H1 (cell line): ENCODE measurements at regions not wholly inside any gene's neighbourhood (a gene's known extent, or its start where the extent isn't known, plus 50 kb on each side); places are given as distances from the start of the nearest gene placed in this dataset.

Experiments
- CTCF ChIA-PET: fragments of 300-600 bp; sonication (Branson Sonifier 250); formaldehyde crosslinking; loops from one replicate; lab custom pipeline; 2021; ENCODE audit not compliant: partially characterized antibody; lab: Charles Lee
- POLR2A ChIA-PET: fragments of 300-600 bp; sonication (Branson Sonifier 250); formaldehyde crosslinking; loops from one replicate; lab custom pipeline; 2021; ENCODE audit warnings: inconsistent platforms; ENCODE audit not compliant: partially characterized antibody; lab: Charles Lee
- DNase-seq, 2 experiments: peaks; one replicate each; pipeline versions ENCODE4 v3.0.0 to v3.0.0-alpha.2; 2010 to 2022; ENCODE audit warnings: low spot score in 2 of 2, low read depth in 1 of 2, mixed read lengths in 1 of 2
- FAIRE-seq: peaks from 2 replicates; lab custom pipeline; 2011; peaks lifted over from hg19 to GRCh38; lab: Jason Lieb, UNC
- H2AFZ ChIP-seq: 2 replicates; pipeline ENCODE4 v1.8.1; 2012; ENCODE audit warnings: low read length, inconsistent platforms
- H2AK5ac ChIP-seq: 2 replicates; pipeline ENCODE4 v1.6.1; 2013; ENCODE audit warnings: low read depth, low read length
- H2BK120ac ChIP-seq: replicated peaks from 2 replicates; pipeline ENCODE3; 2013; ENCODE audit warnings: low read depth, low read length, inconsistent platforms
- H2BK12ac ChIP-seq: 2 replicates; pipeline ENCODE4 v1.6.1; 2013; ENCODE audit warnings: low read depth, low read length
- H2BK15ac ChIP-seq: 2 replicates; pipeline ENCODE4 v1.6.1; 2013; ENCODE audit warnings: low read length
- H2BK20ac ChIP-seq: 2 replicates; pipeline ENCODE4 v1.6.1; 2013; ENCODE audit warnings: low read length
- H2BK5ac ChIP-seq: 2 replicates; pipeline ENCODE4 v1.6.1; 2013; ENCODE audit warnings: low read depth, low read length
- H3K14ac ChIP-seq: 2 replicates; pipeline ENCODE4 v1.6.1; 2013; ENCODE audit warnings: inconsistent platforms; ENCODE audit not compliant: insufficient read length
- H3K18ac ChIP-seq: 2 replicates; pipeline ENCODE4 v1.6.1; 2013; ENCODE audit warnings: low read length; ENCODE audit errors: extremely low read depth
- H3K23ac ChIP-seq: 2 replicates; pipeline ENCODE4 v1.6.1; 2013; ENCODE audit warnings: inconsistent platforms; ENCODE audit not compliant: insufficient read length
- H3K23me2 ChIP-seq: 2 replicates; pipeline ENCODE4 v1.6.1; 2013; ENCODE audit warnings: low read depth, low read length
- H3K27ac ChIP-seq: 2 replicates; pipeline ENCODE4 v1.6.1; 2011; ENCODE audit warnings: low read depth, low read length, inconsistent platforms
- H3K27me3 ChIP-seq, 4 experiments: replicated peaks in 1 of 4; 1 replicate in 1 of 4; 2 replicates in 3 of 4; pipeline versions ENCODE4 v1.6.1 to v1.8.1; 2011 to 2013; ENCODE audit warnings: low read length in 3 of 4, mild to moderate bottlenecking in 3 of 4, inconsistent platforms in 2 of 4, mixed read lengths in 2 of 4, moderate library complexity in 1 of 4; ENCODE audit not compliant: control insufficient read depth in 3 of 4, insufficient read depth in 3 of 4; ENCODE audit errors: extremely low read depth in 1 of 4
- H3K36me3 ChIP-seq, 4 experiments: 2 replicates each; pipeline versions ENCODE4 v1.6.1 to v1.8.1; 2011 to 2013; ENCODE audit warnings: mild to moderate bottlenecking in 4 of 4, low read length in 3 of 4, moderate library complexity in 2 of 4, control low read depth in 1 of 4, inconsistent platforms in 1 of 4; ENCODE audit not compliant: insufficient read depth in 4 of 4, control insufficient read depth in 2 of 4
- H3K4ac ChIP-seq: replicated peaks from 2 replicates; pipeline ENCODE3; 2013; ENCODE audit warnings: low read length, low read depth, mixed read lengths, inconsistent platforms; ENCODE audit not compliant: insufficient read length
- H3K4me1 ChIP-seq, 4 experiments: replicated peaks in 1 of 4; 1 replicate in 1 of 4; 2 replicates in 3 of 4; pipeline versions ENCODE4 v1.6.1 to v1.8.1; 2011 to 2013; ENCODE audit warnings: low read length in 3 of 4, inconsistent platforms in 2 of 4, mixed read lengths in 1 of 4; ENCODE audit not compliant: insufficient read depth in 4 of 4, control insufficient read depth in 3 of 4
- H3K4me2 ChIP-seq, 2 experiments: 2 replicates each; pipeline versions ENCODE4 v1.6.1 to v1.8.1; 2011 to 2013; ENCODE audit warnings: low read depth in 2 of 2, low read length in 2 of 2, control low read depth in 1 of 2, inconsistent platforms in 1 of 2, mild to moderate bottlenecking in 1 of 2; ENCODE audit not compliant: insufficient read depth in 1 of 2
- H3K4me3 ChIP-seq, 4 experiments: fragments of 200-600, 300-600 bp in 1 of 4; sonication (generic), shearing (Covaris generic), sonication (Bioruptor Twin) in 1 of 4; 2 replicates each; pipeline versions ENCODE4 v1.5.1 to v1.8.1; 2011 to 2016; ENCODE audit warnings: low read length in 4 of 4, low read depth in 3 of 4, control low read depth in 2 of 4, inconsistent platforms in 2 of 4, mild to moderate bottlenecking in 2 of 4, mixed read lengths in 1 of 4, moderate library complexity in 1 of 4; ENCODE audit not compliant: insufficient read depth in 2 of 4; ENCODE audit errors: extremely low read depth in 1 of 4
- H3K56ac ChIP-seq: replicated peaks from 2 replicates; pipeline ENCODE3; 2013; ENCODE audit warnings: low read depth, mild to moderate bottlenecking, mixed read lengths, low read length, inconsistent platforms; ENCODE audit not compliant: insufficient read length
- H3K79me1 ChIP-seq: 2 replicates; pipeline ENCODE4 v1.6.1; 2013; ENCODE audit warnings: low read depth, low read length, control low read depth
- H3K79me2 ChIP-seq, 2 experiments: 2 replicates each; pipeline versions ENCODE4 v1.6.1 to v1.8.1; 2012 to 2013; ENCODE audit warnings: low read length in 2 of 2, mild to moderate bottlenecking in 2 of 2, inconsistent platforms in 1 of 2; ENCODE audit not compliant: insufficient read depth in 2 of 2, control insufficient read depth in 1 of 2
- H3K9ac ChIP-seq, 4 experiments: replicated peaks in 1 of 4; 1 replicate in 1 of 4; 2 replicates in 3 of 4; pipeline versions ENCODE4 v1.6.1 to v1.8.1; 2011 to 2013; ENCODE audit warnings: low read depth in 3 of 4, low read length in 3 of 4, control low read depth in 2 of 4, mild to moderate bottlenecking in 2 of 4, moderate library complexity in 2 of 4, inconsistent platforms in 1 of 4; ENCODE audit errors: extremely low read depth in 1 of 4
- H3K9me3 ChIP-seq, 2 experiments: 2 replicates each; pipeline versions ENCODE4 v1.6.1 to v1.8.1; 2012 to 2013; ENCODE audit warnings: mild to moderate bottlenecking in 2 of 2, moderate library complexity in 2 of 2, control low read depth in 1 of 2, inconsistent platforms in 1 of 2, low read depth in 1 of 2, low read length in 1 of 2, mixed read lengths in 1 of 2; ENCODE audit not compliant: insufficient read depth in 2 of 2
- H4K20me1 ChIP-seq, 2 experiments: replicated peaks in 1 of 2; 2 replicates each; pipeline versions ENCODE3 to v1.8.1; 2011 to 2013; ENCODE audit warnings: inconsistent platforms in 2 of 2, low read length in 2 of 2, mild to moderate bottlenecking in 1 of 2; ENCODE audit not compliant: insufficient read depth in 2 of 2, control insufficient read depth in 1 of 2
- H4K5ac ChIP-seq: 2 replicates; pipeline ENCODE4 v1.6.1; 2013; ENCODE audit warnings: low read length, low read depth, mixed read lengths, inconsistent platforms; ENCODE audit not compliant: insufficient read length
- H4K8ac ChIP-seq: 2 replicates; pipeline ENCODE4 v1.8.0; 2013; ENCODE audit warnings: mild to moderate bottlenecking, moderate library complexity, low read length, inconsistent platforms; ENCODE audit not compliant: insufficient read depth; ENCODE audit errors: extremely low read depth
- H4K91ac ChIP-seq: replicated peaks from 2 replicates; pipeline ENCODE3; 2013; ENCODE audit warnings: low read length, mixed read lengths, inconsistent platforms; ENCODE audit not compliant: insufficient read length
- ATF2 ChIP-seq: IDR thresholded peaks from 2 replicates; pipeline ENCODE4 v1.6.1; 2012; ENCODE audit warnings: low read length, inconsistent platforms
- CBX5 ChIP-seq: fragments of 300-800, 300-1000 bp; sonication (generic); IDR thresholded peaks from 2 replicates; pipeline ENCODE4 v1.7.1; 2016; ENCODE audit warnings: antibody characterized with exemption, low read length, low read depth
- CHD2 ChIP-seq: IDR thresholded peaks from 2 replicates; pipeline ENCODE4 v1.6.1; 2012; ENCODE audit warnings: low read length, improper control_type of control experiment
- CREB1 ChIP-seq: IDR thresholded peaks from 2 replicates; pipeline ENCODE4 v1.6.1; 2012; ENCODE audit warnings: inconsistent platforms
- EGR1 ChIP-seq: IDR thresholded peaks from 2 replicates; pipeline ENCODE4 v1.6.1; 2011; ENCODE audit warnings: low read depth, low read length, borderline replicate concordance
- HDAC2 ChIP-seq, 2 experiments: fragments of 300-600 bp in 1 of 2; sonication (generic) in 1 of 2; IDR thresholded peaks; 2 replicates each; pipeline ENCODE4 v1.6.1; 2011 to 2012; ENCODE audit warnings: low read depth in 2 of 2, low read length in 2 of 2, mild to moderate bottlenecking in 2 of 2, moderate library complexity in 2 of 2, borderline replicate concordance in 1 of 2, inconsistent platforms in 1 of 2
- POLR2A ChIP-seq, 2 experiments: IDR thresholded peaks; 1 replicate in 1 of 2; 2 replicates in 1 of 2; pipeline ENCODE4 v1.6.1; 2011; ENCODE audit warnings: low read depth in 2 of 2, low read length in 2 of 2, mild to moderate bottlenecking in 2 of 2; ENCODE audit errors: control extremely low read depth in 1 of 2
- RAD21 ChIP-seq, 2 experiments: IDR thresholded peaks in 1 of 2; conservative IDR thresholded peaks in 1 of 2; 2 replicates each; pipeline ENCODE4 v1.6.1; 2011; ENCODE audit warnings: low read depth in 2 of 2, low read length in 2 of 2, improper control_type of control experiment in 1 of 2, inconsistent platforms in 1 of 2, mild to moderate bottlenecking in 1 of 2, moderate library complexity in 1 of 2
- RNF2 ChIP-seq: fragments of 200-900, 300-1000 bp; sonication (generic); IDR thresholded peaks from 2 replicates; pipeline ENCODE4 v1.7.1; 2016; ENCODE audit warnings: borderline replicate concordance, low read depth, mild to moderate bottlenecking, antibody characterized with exemption, low read length; ENCODE audit not compliant: poor library complexity, severe bottlenecking; ENCODE audit errors: missing control alignments
- SIX5 ChIP-seq: IDR thresholded peaks from 2 replicates; pipeline ENCODE4 v1.6.1; 2011; ENCODE audit warnings: mild to moderate bottlenecking, low read depth, low read length
- TBP ChIP-seq: IDR thresholded peaks from 2 replicates; pipeline ENCODE4 v1.6.1; 2011; ENCODE audit warnings: low read depth, low read length, improper control_type of control experiment
- WGBS, 2 experiments: shearing (Covaris generic) in 1 of 2; methylation state at CpG; one replicate each; pipeline versions ENCODE4 v1.1.6 to v1.1.7; 2013 to 2015; ENCODE audit warnings: low lambda C conversion rate in 2 of 2, mixed read lengths in 2 of 2, inconsistent platforms in 1 of 2, low coverage in 1 of 2, missing lambda C conversion rate in 1 of 2; ENCODE audit not compliant: insufficient replicate concordance in 2 of 2, insufficient coverage in 1 of 2, insufficient read length in 1 of 2; ENCODE audit errors: extremely low coverage in 1 of 2, missing lambda C conversion rate in 1 of 2; 5-methylcytosine and 5-hydroxymethylcytosine counted together

- WGBS, 2 experiments, result 83% methylated on average over 1 of the region's 1 CpG; no CpG with 5 or more reads in 1 of the 2 experiments
These were observed 94.6 kb upstream of the CASK start for GRCh38 chrX:42017971-42018370.

More at GRCh38 chrX:42017971-42018370, 94.6 kb upstream of the CASK start:
- Histone ChIP-seq H3K4ac (no peak overlapping the region), H3K27ac (no peak overlapping the region), H2BK12ac (no peak overlapping the region), H3K4me3 (no peak overlapping the region), H3K18ac (no peak overlapping the region), H3K79me2 (no peaks in the 10 kb centered on the region), H3K4me1 (no peaks in the 10 kb centered on the region), H3K9me3 (no peaks in the 10 kb centered on the region), H3K23ac (no peak overlapping the region), H3K4me2 (no peak overlapping the region), H4K20me1 (no peaks in the 10 kb centered on the region), H4K5ac (no peak overlapping the region), H3K9ac (no peak overlapping the region), H3K36me3 (no peaks in the 10 kb centered on the region), H2AFZ (no peak overlapping the region), H2BK5ac (no peak overlapping the region), H3K79me1 (no peaks in the 10 kb centered on the region), H3K27me3 (no peaks in the 10 kb centered on the region), H2AK5ac (no peak overlapping the region), H3K14ac (no peak overlapping the region), H3K56ac (no peak overlapping the region), H2BK15ac (no peak overlapping the region), H4K8ac (no peak overlapping the region), H4K91ac (no peak overlapping the region), H2BK20ac (no peak overlapping the region), H3K23me2 (no peaks in the 10 kb centered on the region), H2BK120ac (no peak overlapping the region)
- DNase-seq, result no peak
- no peak for FAIRE-seq
- POLR2A ChIA-PET, result no interaction called here
- CTCF ChIA-PET, result no interaction called here
- no peak for TF ChIP-seq SIX5
- TF ChIP-seq TBP, result no peak
- no peak for TF ChIP-seq POLR2A (IDR thresholded peaks at IDR 0.05; ENCODE audit: control extremely low read depth in 1 of 2, low read depth in 2 of 2, low read length in 2 of 2)
- TF ChIP-seq HDAC2 (IDR thresholded peaks at IDR 0.05; ENCODE audit: borderline replicate concordance in 1 of 2, low read depth in 2 of 2, low read length in 2 of 2), result no peak
- TF ChIP-seq EGR1, result no peak
- TF ChIP-seq RAD21 (IDR thresholded peaks at IDR 0.05 in 1 of 2, conservative IDR thresholded peaks at IDR 0.05 in 1 of 2; ENCODE audit: low read depth in 2 of 2, low read length in 2 of 2), result no peak
- no peak for TF ChIP-seq RNF2
- TF ChIP-seq ATF2, result no peak
- no peak for TF ChIP-seq CREB1
- no peak for TF ChIP-seq CHD2
- TF ChIP-seq CBX5, result no peak
